GM12875 (cell line): ENCODE measurements at regions not wholly inside any gene's neighbourhood (a gene's known extent, or its start where the extent isn't known, plus 50 kb on each side); places are given as distances from the start of the nearest gene placed in this dataset.
"Not testable (repeated sequence)": the region's sequence is repeated elsewhere in the genome, so short reads cannot be mapped to it uniquely, and the experiment has no call there.

Experiments
- H3K4me3 ChIP-seq: one replicate; pipeline ENCODE4 v1.5.1; 2011; ENCODE audit warnings: low read depth, low read length, control low read depth
- CTCF ChIP-seq: IDR thresholded peaks from 2 replicates; pipeline ENCODE4 v1.5.1; 2011; ENCODE audit warnings: low read depth, mild to moderate bottlenecking, control low read depth, inconsistent platforms, low read length, moderate library complexity, borderline replicate concordance; ENCODE audit not compliant: insufficient read depth

- no peak overlapping the region for H3K4me3 ChIP-seq
- no peak for TF ChIP-seq CTCF
Measured at GRCh38 chr11:97060184-97060583, 670.4 kb downstream of the JRKL start.

- no peak overlapping the region for H3K4me3 ChIP-seq
- TF ChIP-seq CTCF, result no peak
Measured at GRCh38 chr11:97069160-97069559, 679.3 kb downstream of the JRKL start.

GRCh38 chr11:97072420-97072819, 682.6 kb downstream of the JRKL start:
- H3K4me3 ChIP-seq, result no peak overlapping the region
- no peak for TF ChIP-seq CTCF

- H3K4me3 ChIP-seq, result not testable (repeated sequence)
Measured at GRCh38 chr11:97076666-97077065, 686.9 kb downstream of the JRKL start.

- TF ChIP-seq CTCF, result no peak
- no peak overlapping the region for H3K4me3 ChIP-seq
Measured at GRCh38 chr11:97078443-97078842, 688.6 kb downstream of the JRKL start.

- TF ChIP-seq CTCF, result no peak
- H3K4me3 ChIP-seq, result no peak overlapping the region
Measured at GRCh38 chr11:97079244-97079643, 689.4 kb downstream of the JRKL start.

- TF ChIP-seq CTCF, result no peak
- H3K4me3 ChIP-seq, result no peak overlapping the region
Measured at GRCh38 chr11:97087419-97087818, 697.6 kb downstream of the JRKL start.

GRCh38 chr11:97092823-97093222, 703.0 kb downstream of the JRKL start:
- no peak for TF ChIP-seq CTCF
- H3K4me3 ChIP-seq, result no peak overlapping the region

- not testable (repeated sequence) for H3K4me3 ChIP-seq
Measured at GRCh38 chr11:97102180-97102579, 712.4 kb downstream of the JRKL start.
